ENCODE measurements at regions not wholly inside any gene's neighbourhood (a gene's known extent, or its start where the extent isn't known, plus 50 kb on each side); places are given as distances from the start of the nearest gene placed in this dataset.

DNA sequence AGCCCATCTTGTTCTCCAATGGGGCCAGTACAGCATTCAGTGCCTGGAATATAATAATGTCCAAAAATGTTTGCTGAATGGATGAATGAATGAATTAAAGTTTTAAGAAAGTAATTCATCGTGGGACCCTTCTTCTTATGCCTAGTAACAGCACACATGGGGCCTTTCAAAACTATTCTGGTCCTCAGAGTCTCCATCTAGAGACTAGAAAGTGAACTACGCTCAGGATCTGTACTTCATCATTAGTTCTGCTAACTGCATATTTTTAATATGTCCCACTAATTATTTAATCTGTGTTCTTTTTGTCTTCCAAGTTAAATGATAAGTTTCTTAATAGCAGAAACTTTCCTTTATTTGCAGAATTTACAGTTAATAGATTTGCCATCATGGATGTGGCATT, 172.5 kb downstream of the SMAD2 start:
- DNase-seq (ENCODE audit: low read depth in 2 of 2): no peak

DNA sequence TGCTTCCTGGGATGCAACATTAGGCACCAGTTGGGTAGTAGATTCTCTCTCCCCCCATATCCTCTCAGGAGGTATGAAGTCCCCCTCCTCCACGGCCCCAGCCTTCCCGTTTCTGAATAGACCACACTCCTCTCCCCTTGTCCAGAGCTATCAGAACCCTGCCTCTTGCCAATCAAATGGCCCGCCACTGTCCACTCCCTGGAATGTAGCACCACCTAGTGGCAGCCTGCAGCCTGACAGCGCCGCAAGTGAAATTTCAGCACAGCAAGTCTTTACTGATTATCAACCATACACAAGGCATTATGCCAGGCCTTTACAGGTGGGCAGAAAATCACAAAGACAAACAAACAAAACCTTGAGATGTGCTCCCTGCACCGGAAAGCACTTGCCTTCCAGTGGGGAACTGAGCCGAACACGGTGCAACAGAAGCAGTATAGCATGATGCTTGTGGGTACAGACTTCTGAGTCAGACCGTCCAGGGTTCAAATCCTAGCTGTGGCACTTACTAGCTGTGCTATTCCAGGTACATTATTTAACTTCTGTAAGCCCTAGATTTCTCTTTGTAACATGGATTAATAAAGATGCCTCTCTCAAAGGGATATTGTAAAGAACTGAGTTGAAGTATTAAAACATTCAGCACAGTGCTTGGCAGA, 174.0 kb downstream of the SMAD2 start:
- peak; percentile 68 to 79 for DNase-seq (ENCODE audit: low read depth in 2 of 2)

DNA sequence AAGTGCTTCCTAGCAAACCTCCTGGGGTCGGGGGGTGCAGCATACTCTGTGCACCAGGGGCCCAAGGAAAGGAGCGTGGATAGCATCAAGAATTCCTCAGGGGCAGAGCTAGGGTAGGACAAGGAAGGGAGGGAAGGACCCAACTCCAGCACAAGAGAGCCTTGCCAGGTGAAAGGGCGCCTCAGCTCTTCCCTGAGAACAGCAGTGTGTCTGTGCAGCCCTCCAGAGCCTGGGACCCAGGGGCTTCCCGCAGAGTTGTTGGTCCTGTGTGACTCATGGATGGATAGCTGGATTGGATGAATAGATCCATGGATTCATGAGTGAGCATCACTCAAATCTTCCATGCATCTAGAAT, 175.4 kb downstream of the SMAD2 start:
- DNase-seq (ENCODE audit: low read depth in 2 of 2): no peak

DNA sequence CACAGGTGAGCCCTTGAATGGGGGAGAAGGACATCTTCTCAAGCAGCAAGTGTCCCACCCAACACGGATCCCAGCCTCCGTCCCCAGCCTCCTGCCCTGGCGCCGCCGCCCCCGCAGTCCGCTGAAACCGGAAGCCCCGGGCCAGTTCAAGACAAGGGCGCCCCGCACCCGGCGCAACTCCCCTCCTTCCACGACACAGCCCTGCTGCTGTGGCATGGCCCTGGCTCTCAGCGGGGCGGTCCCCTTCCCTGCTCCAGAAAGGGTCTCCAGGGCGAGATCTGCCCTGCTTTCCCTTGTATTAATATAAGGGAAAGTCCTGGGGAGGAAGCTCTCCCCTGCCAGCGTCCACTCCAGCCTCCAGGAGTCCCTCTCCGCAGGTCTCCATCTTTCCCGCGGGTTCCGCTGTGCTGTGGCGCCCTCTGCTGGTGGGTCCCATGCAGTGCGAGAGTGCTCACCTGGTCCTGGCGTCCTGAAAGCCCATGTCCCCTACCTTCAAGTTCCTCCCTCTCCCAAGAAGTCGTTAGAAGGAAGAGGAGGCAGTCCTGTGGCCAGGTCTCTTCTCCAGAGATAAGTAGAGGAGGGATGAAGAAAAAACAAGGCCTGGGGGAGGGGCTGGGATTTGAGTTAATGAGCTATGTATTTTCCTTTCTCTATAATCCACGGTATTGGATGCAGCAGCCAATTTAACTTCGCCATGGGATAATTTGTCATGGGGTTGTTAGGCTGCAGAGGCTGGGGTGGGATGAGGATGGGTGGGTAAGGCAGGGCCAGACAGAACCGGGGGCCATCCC, 176.0 kb downstream of the SMAD2 start:
- DNase-seq (ENCODE audit: low read depth in 2 of 2): peak; percentile 23 to 47

DNA sequence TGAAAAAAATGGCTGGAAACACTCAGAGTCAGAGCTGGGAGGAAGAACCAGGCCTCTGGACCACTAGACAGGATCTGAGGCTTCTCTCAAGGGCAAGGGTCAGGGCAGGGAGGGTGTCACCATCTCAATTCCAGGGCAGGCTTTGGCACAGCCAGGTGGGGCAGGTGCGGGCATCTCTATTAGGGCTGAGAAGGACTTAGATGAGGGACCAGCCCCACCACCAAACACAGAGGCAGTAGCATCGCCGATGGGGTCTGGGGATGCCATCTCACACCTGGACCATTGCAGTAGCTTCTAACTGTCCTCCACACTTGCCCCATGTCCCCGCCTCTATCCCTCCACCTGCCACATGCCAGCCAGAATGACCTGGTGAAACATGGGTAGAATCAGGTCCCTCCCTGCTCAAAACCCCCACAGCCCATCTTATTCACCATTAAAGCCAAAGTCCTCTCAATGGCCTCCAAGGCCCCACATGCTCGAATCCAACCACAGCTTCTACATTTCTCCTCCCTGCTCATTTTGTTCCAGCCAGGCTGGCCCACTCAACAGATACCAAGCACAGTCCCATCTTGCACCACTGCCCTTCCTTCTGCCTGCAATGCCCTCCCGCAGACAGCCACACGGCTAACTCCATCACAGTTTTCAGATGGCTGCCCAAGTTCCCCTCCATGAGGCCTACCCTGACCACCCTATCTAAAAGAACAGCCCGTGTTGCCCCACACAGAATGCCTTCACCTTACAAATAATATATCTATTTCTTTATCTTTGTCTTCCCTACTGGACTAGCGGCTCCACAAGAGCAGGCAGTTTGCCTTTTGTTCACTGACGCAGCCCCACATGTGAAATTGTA, 177.4 kb downstream of the SMAD2 start:
- no peak for DNase-seq (ENCODE audit: low read depth in 2 of 2)

DNA sequence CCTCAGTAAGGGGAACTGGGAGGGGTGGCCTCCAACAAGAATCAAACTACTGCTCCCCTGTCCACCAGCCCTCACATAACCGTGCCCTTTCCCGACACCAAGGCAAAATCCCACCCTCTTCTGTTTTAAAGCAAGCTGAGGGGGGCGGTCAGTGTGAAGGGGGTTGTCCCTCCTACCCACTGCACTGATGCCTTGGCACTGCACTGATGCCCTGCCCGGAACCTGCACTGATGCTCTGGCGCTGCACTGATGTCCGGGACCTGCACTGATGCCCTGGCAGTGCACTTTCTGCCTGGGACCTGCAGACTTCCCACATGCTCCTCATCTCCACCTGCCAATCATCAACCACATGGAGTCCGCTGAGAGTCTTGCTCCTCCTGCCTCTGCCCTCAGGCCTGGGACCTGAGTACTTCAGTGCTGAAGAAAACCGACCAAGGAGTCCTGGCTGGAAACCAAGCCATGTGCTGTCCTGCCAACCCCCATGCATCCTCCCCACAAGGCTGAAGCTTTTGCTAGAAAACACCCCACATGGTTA, 179.5 kb downstream of the SMAD2 start:
- DNase-seq (ENCODE audit: low read depth in 2 of 2): no peak

DNA sequence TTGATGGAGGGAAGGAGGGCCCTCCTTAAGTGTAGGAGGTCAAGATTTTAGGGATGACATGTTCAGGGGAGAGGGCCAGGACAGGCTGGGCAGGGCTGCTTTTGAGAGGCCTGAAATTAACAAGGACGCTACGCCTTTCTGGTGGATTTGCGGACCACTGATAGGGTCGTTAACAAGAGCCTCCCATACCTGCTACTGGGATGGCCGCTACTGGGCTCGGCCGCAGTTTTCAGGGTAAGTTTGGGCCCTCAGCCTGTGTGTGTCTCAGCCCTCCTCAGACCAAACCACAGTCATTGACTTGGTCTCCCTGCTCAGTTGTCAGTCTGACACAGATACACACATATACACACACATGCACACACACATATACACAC, 180.9 kb downstream of the SMAD2 start:
- no peak for DNase-seq (ENCODE audit: low read depth in 2 of 2)

DNA sequence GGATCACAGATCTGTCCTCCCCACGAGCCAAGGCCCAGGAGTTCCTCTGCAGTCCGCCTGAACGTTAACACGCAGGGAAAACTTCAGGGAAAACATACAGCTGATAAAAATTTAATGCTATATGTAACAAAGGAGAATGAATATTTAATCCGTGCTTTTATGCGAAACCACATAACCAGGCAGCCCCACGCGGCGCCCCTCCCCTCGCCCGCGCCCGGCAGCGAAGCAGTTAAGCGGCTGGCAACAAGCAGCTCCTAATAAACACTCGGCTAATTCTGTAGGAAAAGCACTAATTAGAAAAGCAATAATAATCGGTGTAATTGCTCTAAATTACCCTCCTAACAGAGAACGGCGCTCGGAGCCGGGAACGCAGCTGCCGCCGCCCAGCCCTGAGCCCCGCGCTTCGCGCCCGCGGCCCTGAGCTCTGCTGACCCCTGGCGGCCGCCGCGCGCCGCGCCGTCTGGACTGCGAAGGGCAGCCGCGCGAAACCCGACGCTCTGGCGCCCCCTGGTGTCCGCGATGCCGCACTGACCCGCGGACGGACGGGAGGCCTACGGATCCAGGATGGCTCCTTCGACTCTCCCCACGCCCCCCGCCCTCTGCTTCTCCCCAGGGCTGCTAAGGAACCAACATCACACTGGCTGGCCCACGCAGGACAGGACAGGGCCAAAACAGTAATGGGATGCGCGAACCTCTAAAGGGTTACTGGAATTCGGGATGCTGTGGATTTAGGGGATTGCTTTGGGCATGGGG, 181.4 kb downstream of the SMAD2 start:
- peak; percentile 67 to 81 for DNase-seq (ENCODE audit: low read depth in 2 of 2)

DNA sequence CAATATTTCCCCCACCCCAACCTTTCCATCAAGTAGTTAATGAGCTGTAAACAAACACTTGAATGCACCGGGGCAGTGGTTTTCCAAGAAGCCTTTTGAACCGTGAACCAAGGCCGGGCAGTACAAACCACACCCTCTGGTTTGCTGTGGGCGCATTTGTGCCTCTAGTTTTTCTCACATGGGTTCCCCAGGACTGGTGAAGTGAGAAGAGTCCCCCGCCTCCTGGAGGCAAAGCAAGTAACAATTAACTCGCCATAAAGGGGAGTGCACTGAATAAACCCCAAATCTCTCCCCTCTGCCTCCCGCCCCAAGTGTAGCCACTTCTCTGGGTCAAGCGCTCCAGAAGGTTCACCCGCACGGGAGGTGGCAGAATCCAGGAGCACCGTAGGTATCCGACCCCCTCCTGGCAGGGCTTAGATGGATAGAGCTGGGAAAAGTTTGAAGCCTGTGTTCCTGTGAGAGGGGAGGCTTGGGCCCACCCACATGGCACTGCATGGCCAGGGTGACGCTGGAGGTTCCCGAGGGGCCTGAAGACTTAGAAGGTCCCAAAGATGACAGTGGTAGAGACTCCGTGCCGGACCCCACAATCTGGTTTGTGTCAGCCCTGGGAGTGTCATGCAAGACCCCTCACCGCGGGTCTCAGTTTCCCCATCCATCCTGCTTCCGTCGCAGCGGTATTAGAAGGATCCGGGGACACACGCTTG, 182.2 kb downstream of the SMAD2 start:
- no peak for DNase-seq (ENCODE audit: low read depth in 2 of 2)

DNA sequence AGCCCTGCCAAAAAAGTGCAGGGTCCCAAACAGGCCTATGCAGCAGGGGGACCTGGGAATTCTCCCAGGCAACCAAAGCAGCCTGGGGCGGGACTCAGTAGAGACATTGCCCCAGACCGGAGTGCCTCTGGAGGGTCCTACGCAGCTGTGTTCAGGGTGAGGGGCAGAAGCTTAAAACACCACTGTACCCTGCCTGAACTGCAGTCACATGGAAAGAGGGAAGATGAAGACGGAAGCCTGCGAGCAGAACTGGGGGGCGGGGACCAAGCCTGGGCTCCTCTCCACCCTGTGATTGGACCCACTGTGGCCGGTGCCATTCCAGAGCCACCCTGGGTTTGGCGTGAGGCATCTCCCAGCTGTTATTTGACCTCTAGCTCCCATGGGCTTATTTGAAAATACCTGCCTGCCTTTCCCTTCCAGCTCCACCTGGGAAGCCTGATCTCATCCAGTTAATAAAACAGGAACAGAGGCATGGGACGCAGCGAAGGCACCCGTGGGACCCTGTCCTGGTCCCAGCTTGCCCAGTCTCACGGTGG, 183.1 kb downstream of the SMAD2 start:
- no peak for DNase-seq (ENCODE audit: low read depth in 2 of 2)

DNA sequence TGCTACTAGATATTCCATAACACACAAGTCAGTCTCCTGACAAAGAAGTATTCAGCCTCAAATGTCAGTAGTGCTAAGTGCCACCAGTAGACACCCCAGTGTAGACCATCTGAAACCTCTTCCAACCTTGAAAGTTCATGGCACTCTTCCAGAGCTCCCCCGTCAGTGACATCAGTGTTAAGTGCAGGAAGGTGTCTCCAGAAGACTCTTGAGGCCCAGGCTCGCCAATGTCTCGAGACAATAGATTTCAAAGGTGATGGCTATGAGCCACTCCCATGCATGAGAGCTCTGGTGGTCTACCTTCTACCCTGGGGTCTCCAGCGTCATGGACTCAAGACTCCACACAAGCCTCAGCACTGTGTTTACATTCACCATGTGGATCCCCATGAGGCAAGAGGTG, 183.8 kb downstream of the SMAD2 start:
- DNase-seq (ENCODE audit: low read depth in 2 of 2): no peak

DNA sequence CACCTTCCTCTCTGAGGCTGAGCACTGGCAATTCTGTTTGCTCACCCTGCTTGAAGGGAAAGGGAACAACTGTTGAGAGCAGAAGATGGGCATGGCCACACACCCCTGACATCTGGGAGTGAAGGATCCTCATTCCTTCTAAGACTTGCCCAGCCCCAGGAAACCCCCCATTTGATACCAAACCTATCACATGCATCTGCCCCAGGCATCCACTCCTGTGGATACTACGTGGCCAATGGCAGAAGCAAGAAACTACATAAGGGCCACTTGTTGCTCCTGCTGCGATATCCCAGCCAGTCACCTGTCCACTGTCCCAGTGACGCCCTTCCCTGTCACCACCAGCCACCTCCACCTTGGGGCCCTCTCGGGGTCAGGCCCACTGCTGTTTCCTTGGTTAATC, 185.2 kb downstream of the SMAD2 start:
- no peak for DNase-seq (ENCODE audit: low read depth in 2 of 2)

DNA sequence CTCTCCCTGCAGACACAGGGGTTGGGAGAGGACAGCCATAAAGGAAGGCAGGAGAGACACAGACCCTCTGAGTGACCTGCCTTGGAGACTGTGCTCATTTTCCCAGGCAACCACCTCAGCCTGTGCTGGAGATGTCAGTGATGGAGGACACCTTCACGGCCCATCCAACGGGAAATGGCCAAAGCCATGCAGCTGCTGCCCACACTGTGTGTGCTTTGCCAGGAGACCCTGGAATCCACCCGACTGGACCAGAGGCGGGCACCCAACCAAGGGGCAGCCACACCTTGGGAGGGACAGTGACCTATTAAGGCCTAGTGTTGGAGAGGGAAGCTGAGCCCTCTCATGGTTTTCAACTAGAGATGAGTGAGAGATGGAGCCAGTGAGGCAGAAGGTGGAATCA, 192.5 kb downstream of the SMAD2 start:
- DNase-seq (ENCODE audit: low read depth in 2 of 2): no peak

DNA sequence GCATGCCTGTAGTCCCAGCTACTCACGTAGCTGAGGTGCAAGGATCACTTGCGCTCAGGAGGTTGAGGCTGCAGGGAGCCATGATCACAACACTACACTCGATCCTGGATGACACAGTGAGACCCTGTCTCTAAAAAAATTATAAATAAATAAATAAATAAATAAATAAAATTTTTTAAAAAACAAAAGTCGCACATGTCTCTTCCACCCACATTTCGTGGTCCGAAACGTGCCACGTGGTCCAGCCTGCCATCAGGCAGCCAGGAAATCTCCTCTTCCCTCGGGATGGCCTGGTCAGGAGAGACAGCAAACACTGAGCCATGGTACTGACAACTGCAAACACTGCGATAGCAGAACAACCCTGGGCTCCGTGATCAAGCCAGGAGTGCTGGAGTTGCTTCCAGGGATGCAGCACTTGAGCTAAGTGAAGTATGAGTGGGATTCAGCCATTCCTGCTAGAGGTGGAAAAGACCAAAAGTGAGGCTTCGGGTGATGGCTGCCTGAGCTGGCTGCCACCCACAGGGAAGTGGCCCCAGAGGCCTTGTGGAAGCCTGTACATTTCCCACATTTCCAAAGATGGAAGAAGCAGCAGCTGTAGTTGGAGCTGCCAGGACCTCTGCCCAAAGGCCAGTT, 193.1 kb downstream of the SMAD2 start:
- DNase-seq (ENCODE audit: low read depth in 2 of 2): no peak

DNA sequence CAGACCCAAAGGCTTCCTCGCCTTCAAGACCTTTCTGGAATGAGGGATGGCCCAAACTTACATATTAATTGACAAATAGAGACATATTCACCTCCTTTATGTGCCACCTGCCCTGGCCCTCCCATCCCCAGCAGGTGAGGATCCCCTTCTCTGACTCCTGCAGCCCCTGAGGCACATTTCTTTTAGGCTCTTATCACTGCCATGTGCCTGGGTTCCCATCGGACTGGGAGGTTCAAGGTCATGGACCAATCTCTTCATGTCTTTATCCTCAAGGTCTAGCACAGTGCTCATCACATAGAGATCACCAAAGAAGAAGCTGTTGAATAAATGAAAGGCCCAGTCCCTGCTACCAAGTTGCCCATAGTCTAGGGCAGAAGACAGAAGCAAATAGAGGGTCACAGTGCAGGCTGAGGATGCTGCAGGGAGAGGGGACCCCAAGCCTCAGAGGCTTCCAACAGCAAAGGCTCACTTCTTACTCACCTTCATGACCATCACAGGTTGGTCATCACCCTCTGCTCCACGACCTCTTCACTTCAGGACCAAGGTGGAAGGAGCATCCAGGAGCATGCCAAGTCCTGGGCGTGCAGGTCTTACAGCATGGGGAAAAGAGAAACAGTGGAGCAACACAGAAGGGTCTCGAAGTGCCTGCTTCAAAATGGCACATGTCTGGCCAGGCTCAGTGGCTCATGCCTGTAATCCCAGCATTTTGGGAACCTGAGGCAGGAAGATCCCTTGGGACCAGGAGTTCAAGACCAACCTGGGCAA, 193.9 kb downstream of the SMAD2 start:
- no peak for DNase-seq (ENCODE audit: low read depth in 2 of 2)

DNA sequence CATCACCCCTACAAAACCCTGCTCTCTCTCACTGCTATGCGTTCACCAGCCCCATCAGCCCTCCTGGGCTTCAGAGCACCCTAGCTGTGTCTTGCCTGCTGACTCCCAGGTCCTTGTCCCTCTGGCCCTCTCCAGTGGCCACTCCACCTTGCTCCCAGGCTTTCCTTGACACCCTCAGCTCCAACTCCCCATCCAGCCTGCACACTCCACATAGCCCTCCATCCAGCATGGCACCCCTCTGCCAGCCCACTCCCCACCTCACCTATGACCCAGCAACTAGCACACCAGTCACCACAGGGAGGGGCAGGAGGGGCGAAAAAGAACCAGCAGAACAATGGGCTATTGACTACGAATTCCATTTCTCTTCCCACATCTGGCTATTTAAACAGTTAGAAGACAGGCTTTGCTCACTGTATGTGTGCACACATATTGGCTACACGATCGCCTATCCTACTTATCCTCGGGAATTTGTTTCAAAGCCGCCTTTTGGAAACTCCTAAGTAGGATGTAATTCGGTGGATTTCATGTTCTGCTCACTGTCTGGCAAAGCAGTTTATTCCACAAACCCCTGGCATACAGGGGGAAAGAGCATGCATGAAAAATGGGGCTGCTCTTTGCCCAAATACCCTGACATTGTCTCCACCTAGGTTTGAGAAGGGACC, 195.3 kb downstream of the SMAD2 start:
- DNase-seq (ENCODE audit: low read depth in 2 of 2): no peak

DNA sequence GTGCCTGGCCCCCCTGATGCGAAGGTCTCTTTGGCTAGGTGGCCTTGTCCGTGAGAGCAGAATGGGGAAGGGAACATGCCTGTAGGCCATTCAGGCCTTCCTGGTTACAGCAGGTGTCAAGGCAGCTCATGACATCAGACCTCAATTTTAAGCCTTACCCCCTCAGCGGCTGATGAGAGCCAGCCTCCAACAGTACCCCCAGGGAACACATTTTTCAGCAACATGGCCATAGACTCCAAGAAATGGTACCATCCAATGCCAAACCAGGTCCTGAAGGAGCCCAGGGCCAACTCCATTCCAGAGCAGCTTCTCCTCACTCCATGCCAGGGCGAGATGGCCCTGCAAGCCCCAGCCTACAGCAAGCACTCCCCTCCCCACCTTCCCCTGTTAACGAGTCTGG, 199.2 kb downstream of the SMAD2 start:
- no peak for DNase-seq (ENCODE audit: low read depth in 2 of 2)

DNA sequence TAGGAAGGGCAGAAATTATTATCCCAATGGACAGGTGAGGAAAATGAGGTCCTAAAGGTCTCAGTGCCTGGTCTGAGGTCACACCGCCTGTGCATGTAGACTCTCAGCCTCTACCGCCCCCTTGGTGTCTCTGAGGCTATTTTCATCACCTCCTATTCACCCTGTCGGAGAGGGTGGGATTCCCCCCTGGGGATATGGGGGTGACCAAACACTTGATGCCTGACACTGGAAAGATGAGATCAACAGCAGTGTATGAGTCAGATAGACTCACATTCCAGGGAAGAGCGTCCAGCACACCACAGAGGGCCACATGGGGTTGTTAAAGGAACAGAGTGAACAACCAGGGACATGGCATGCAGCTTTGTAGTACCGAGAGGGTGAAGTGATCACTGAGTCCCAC, 199.7 kb downstream of the SMAD2 start:
- no peak for DNase-seq (ENCODE audit: low read depth in 2 of 2)

DNA sequence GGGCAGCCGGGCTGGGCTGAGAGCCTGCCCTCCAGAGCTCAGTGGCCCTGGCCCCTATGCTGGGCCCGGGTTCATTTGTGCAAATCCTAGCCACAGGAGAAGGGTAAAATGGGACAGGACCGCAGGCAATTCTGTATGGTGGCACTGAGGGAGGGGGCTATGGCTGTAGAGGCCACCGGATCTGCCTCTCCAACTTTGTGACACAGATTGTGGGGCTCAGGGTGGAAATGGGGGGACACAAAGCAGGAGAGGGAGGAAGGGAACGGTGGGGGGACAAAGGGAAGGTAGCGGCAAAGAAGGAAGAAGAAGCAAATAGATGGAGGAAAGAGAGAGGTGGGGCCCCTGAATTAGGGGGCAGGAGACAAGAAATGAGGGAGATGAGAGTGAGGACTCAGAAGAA, 201.1 kb downstream of the SMAD2 start:
- DNase-seq (ENCODE audit: low read depth in 2 of 2): no peak
